Central memory CD8-positive, alpha-beta T cell (primary cell): ENCODE measurements at regions not wholly inside any gene's neighbourhood (a gene's known extent, or its start where the extent isn't known, plus 50 kb on each side); places are given as distances from the start of the nearest gene placed in this dataset.

Source experiments
- ATAC-seq: fragments of 150-1000 bp; cut with Tn5 transposase; replicated peaks from 2 replicates; pipeline ENCODE4 v1.10.0; 2022; ENCODE audit warnings: mild to moderate bottlenecking, moderate FRiP score, moderate number of reproducible peaks; ENCODE audit not compliant: poor library complexity, severe bottlenecking; ENCODE audit errors: extremely low read depth
- DNase-seq, 2 donors: peaks; one replicate each; pipeline ENCODE4 v3.0.0; 2021; ENCODE audit warnings: low spot score in 2 of 2
- H3K27ac Mint-ChIP-seq: one replicate; pipeline ENCODE4 v1.8.0; 2022; ENCODE audit warnings: low read depth, mild to moderate bottlenecking, moderate library complexity, mixed read lengths
- H3K27me3 Mint-ChIP-seq: one replicate; pipeline ENCODE4 v1.8.0; 2022; ENCODE audit warnings: mixed read lengths
- H3K36me3 Mint-ChIP-seq: one replicate; pipeline ENCODE4 v1.8.0; 2022; ENCODE audit warnings: mild to moderate bottlenecking, moderate library complexity, mixed read lengths; ENCODE audit not compliant: insufficient read depth
- H3K4me1 Mint-ChIP-seq: one replicate; pipeline ENCODE4 v1.8.0; 2022; ENCODE audit warnings: mixed read lengths
- H3K4me3 Mint-ChIP-seq: one replicate; pipeline ENCODE4 v1.8.0; 2022; ENCODE audit warnings: mild to moderate bottlenecking, moderate library complexity, mixed read lengths
- H3K9me3 Mint-ChIP-seq: one replicate; pipeline ENCODE4 v1.8.0; 2022; ENCODE audit warnings: mixed read lengths

DNA sequence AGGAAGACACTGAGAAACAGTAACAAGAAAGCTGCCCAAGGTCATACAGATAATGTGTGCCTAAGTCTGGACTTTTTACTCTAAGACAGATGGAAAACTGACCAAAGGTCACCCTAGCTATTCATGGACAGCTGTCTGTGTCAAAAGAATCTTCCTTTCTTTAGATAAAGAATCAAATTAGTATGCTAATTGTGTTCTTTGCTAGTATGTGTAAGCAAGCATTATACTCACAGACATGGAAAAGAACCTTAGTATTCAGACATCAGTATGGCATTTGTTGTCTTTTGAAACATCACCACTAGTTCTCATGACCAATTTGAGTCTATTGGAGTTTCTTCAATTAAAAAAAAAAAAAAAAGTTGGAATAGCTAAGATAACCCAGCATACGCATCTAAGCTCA is 91.8 kb upstream of the SOX2 start:
- Mint-ChIP-seq H3K4me3 (no peak overlapping the region), H3K27ac (no peak overlapping the region), H3K27me3 (no peaks in the 10 kb centered on the region), H3K36me3 (peaks cover 1% of the 10 kb centered on the region), H3K9me3 (peaks cover 12% of the 10 kb centered on the region), H3K4me1 (no peaks in the 10 kb centered on the region)
- DNase-seq, result no peak
- no peak for ATAC-seq

- no peak overlapping the region for H3K27ac Mint-ChIP-seq
- H3K36me3 Mint-ChIP-seq, result peaks cover 1% of the 10 kb centered on the region
- H3K9me3 Mint-ChIP-seq, result peaks cover 12% of the 10 kb centered on the region
- DNase-seq, result no peak
- H3K4me3 Mint-ChIP-seq, result no peak overlapping the region
- H3K4me1 Mint-ChIP-seq, result no peaks in the 10 kb centered on the region
- ATAC-seq, result no peak
- no peaks in the 10 kb centered on the region for H3K27me3 Mint-ChIP-seq
These were observed 93.5 kb upstream of the SOX2 start for GRCh38 chr3:181618260-181618659.

DNA sequence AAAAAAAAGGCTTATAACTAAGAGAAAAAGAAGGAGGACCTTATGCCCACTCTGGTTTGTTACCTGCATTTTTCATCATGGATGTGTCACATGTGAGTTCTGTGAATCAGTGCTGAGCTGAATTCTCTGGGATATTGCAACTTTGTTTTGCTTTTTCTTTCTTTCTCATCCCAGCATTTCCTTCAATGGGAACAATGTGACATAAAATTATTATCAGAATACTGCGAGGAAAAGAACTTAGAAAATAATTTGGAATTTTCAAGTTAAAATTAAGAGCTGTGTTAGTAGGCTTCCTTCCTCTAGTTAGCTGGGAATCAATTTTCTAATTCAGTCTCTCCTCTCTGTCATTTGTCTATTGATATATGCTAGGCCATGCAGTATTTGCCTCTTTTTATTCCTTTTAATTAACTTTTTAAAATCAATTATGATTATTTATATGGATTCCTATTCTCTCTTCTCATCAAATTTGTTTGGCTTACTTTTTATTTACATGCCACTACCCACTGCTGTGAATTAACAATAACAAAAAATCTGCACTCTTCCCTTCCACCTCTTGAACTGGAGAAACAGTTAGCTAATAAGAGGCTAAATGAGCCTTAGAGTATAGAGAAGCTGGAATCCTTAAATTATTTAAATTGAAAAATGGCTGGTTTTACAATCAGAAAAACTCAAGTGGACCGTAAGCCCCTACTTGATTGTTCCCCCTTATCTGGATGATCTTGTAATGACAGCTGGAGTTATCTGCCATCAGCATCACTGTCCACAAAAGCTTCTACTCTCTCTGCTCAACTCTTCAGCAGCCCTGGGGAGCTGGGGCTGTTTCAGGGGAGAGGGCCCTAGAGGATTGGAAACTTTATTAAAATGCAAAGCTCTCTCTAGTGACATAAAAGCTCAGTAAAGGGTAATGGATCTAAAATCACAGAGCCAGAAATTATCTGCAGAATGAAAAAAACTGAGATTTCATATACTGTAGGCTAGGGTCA is 95.3 kb upstream of the SOX2 start:
- H3K27ac Mint-ChIP-seq, result no peak overlapping the region
- H3K36me3 Mint-ChIP-seq, result peaks cover 1% of the 10 kb centered on the region

GRCh38 chr3:181615666-181616065 is 96.1 kb upstream of the SOX2 start:
- ATAC-seq (no peak), DNase-seq (no peak)
- Mint-ChIP-seq H3K36me3 (peaks cover 1% of the 10 kb centered on the region), H3K9me3 (peaks cover 4% of the 10 kb centered on the region), H3K4me1 (no peaks in the 10 kb centered on the region), H3K4me3 (no peak overlapping the region), H3K27ac (no peak overlapping the region), H3K27me3 (no peaks in the 10 kb centered on the region)

More for the DNA sequence above, 95.3 kb upstream of the SOX2 start:
- Mint-ChIP-seq H3K4me1 (no peaks in the 10 kb centered on the region), H3K9me3 (peaks cover 5% of the 10 kb centered on the region), H3K27me3 (no peaks in the 10 kb centered on the region), H3K4me3 (no peak overlapping the region)
- ATAC-seq, result no peak
- no peak for DNase-seq

- DNase-seq (no peak), ATAC-seq (no peak)
- Mint-ChIP-seq H3K27ac (no peak overlapping the region), H3K9me3 (no peaks in the 10 kb centered on the region), H3K36me3 (no peaks in the 10 kb centered on the region), H3K27me3 (no peaks in the 10 kb centered on the region), H3K4me1 (no peaks in the 10 kb centered on the region), H3K4me3 (no peak overlapping the region)
These were observed 96.8 kb upstream of the SOX2 start for GRCh38 chr3:181614878-181615277.

- H3K27me3 Mint-ChIP-seq, result no peaks in the 10 kb centered on the region
- H3K27ac Mint-ChIP-seq, result no peak overlapping the region
- no peak overlapping the region for H3K4me3 Mint-ChIP-seq
- H3K9me3 Mint-ChIP-seq, result no peaks in the 10 kb centered on the region
- no peaks in the 10 kb centered on the region for H3K4me1 Mint-ChIP-seq
- DNase-seq (no peak), ATAC-seq (no peak)
- H3K36me3 Mint-ChIP-seq, result no peaks in the 10 kb centered on the region
These were observed 97.9 kb upstream of the SOX2 start for GRCh38 chr3:181613813-181614212.

- Mint-ChIP-seq H3K4me3 (no peak overlapping the region), H3K36me3 (no peaks in the 10 kb centered on the region), H3K27ac (no peak overlapping the region), H3K9me3 (no peaks in the 10 kb centered on the region), H3K4me1 (no peaks in the 10 kb centered on the region), H3K27me3 (no peaks in the 10 kb centered on the region)
- ATAC-seq (no peak), DNase-seq (no peak)
These were observed 98.5 kb upstream of the SOX2 start for GRCh38 chr3:181613191-181613590.

- DNase-seq, result no peak
- ATAC-seq, result no peak
- Mint-ChIP-seq H3K27ac (no peak overlapping the region), H3K27me3 (no peaks in the 10 kb centered on the region), H3K36me3 (no peaks in the 10 kb centered on the region), H3K4me3 (no peak overlapping the region), H3K9me3 (no peaks in the 10 kb centered on the region), H3K4me1 (no peaks in the 10 kb centered on the region)
These were observed 100.8 kb upstream of the SOX2 start for GRCh38 chr3:181610973-181611265.

- no peak for DNase-seq
- Mint-ChIP-seq H3K36me3 (no peaks in the 10 kb centered on the region), H3K9me3 (peaks cover 5% of the 10 kb centered on the region), H3K27me3 (no peaks in the 10 kb centered on the region), H3K4me3 (no peak overlapping the region), H3K4me1 (no peaks in the 10 kb centered on the region), H3K27ac (no peak overlapping the region)
- no peak for ATAC-seq
These were observed 101.4 kb upstream of the SOX2 start for GRCh38 chr3:181610083-181610972.

- Mint-ChIP-seq H3K27ac (no peak overlapping the region), H3K36me3 (no peaks in the 10 kb centered on the region), H3K27me3 (no peaks in the 10 kb centered on the region), H3K4me3 (no peak overlapping the region), H3K4me1 (no peaks in the 10 kb centered on the region), H3K9me3 (peaks cover 5% of the 10 kb centered on the region)
- no peak for ATAC-seq
- DNase-seq, result no peak
These were observed 102.5 kb upstream of the SOX2 start for GRCh38 chr3:181609030-181609767.

- Mint-ChIP-seq H3K4me3 (no peak overlapping the region), H3K36me3 (no peaks in the 10 kb centered on the region), H3K27me3 (no peaks in the 10 kb centered on the region), H3K27ac (no peak overlapping the region), H3K4me1 (no peaks in the 10 kb centered on the region), H3K9me3 (peaks cover 5% of the 10 kb centered on the region)
- no peak for ATAC-seq
- no peak for DNase-seq
These were observed 107.5 kb upstream of the SOX2 start for GRCh38 chr3:181604267-181604666.

- no peaks in the 10 kb centered on the region for H3K36me3 Mint-ChIP-seq
- peaks cover 16% of the 10 kb centered on the region for H3K9me3 Mint-ChIP-seq
- no peaks in the 10 kb centered on the region for H3K4me1 Mint-ChIP-seq
- H3K4me3 Mint-ChIP-seq, result no peak overlapping the region
- ATAC-seq (no peak), DNase-seq (no peak)
- no peak overlapping the region for H3K27ac Mint-ChIP-seq
- no peaks in the 10 kb centered on the region for H3K27me3 Mint-ChIP-seq
These were observed 115.6 kb upstream of the SOX2 start for GRCh38 chr3:181596126-181596525.
